ENCODE measurements at regions not wholly inside any gene's neighbourhood (a gene's known extent, or its start where the extent isn't known, plus 50 kb on each side); places are given as distances from the start of the nearest gene placed in this dataset.

- ChIA-PET POLR2A (no interaction called here), CTCF (no interaction called here), SMC1A (ENCODE audit: uncharacterized antibody, unreplicated experiment) (interaction anchor here (0.6 kb wide), 2 partner anchors 173 to 565 kb away, joined by 3 read pairs; no protein-coding TSS in a partner anchor), RAD21 (ENCODE audit: unreplicated experiment) (no interaction called here)
- H3K9me3 ChIP-seq (replicated peaks; ENCODE audit: control insufficient read depth, insufficient read depth, low read length), result no peaks in the 10 kb centered on the region
- H4K20me1 ChIP-seq (ENCODE audit: control insufficient read depth, insufficient read depth), result no peaks in the 10 kb centered on the region
- no peaks in the 10 kb centered on the region for H3K79me2 ChIP-seq (ENCODE audit: control insufficient read depth, insufficient read depth, low read length)
- no peaks in the 10 kb centered on the region for H3K27me3 ChIP-seq (replicated peaks in 1 of 2; ENCODE audit: control insufficient read depth in 2 of 2, insufficient read depth in 2 of 2, low read length in 1 of 2)
- H3K4me3 ChIP-seq, result no peak overlapping the region
- H3K9ac ChIP-seq (ENCODE audit: control insufficient read depth, insufficient read depth, low read length), result no peak overlapping the region
- in situ Hi-C loops (cut with MboI) (no loop called here), intact Hi-C loops (cut with micrococcal nuclease; ENCODE audit: unreplicated experiment) (loop anchor here (10.0 kb wide), 1 partner anchor 61 kb away; no protein-coding TSS in a partner anchor)
- TF ChIP-seq SPI1 (IDR thresholded peaks at IDR 0.05; ENCODE audit: borderline replicate concordance, insufficient read depth, low read depth, low read length), result no peak
- no peak for TF ChIP-seq IKZF1 (conservative IDR thresholded peaks at IDR 0.05)
- TF ChIP-seq MEF2A (IDR thresholded peaks at IDR 0.05; ENCODE audit: insufficient read depth, low read depth, low read length), result no peak
- TF ChIP-seq NFIC (IDR thresholded peaks at IDR 0.05; ENCODE audit: low read depth, low read length), result no peak
- no peak for TF ChIP-seq KAT2A (conservative IDR thresholded peaks at IDR 0.05; ENCODE audit: control insufficient read depth, low read depth, low read length)
- TF ChIP-seq POLR2A (IDR thresholded peaks at IDR 0.05; ENCODE audit: low read depth, low read length), result no peak
- TF ChIP-seq BCLAF1 (IDR thresholded peaks at IDR 0.05), result no peak
- TF ChIP-seq ZBTB11 (CRISPR knock-in tag; IDR thresholded peaks at IDR 0.05), result no peak
- no peak for TF ChIP-seq MXI1 (IDR thresholded peaks at IDR 0.05; ENCODE audit: low read depth, low read length)
- no peak for TF ChIP-seq E2F8 (IDR thresholded peaks at IDR 0.05; ENCODE audit: low read depth, partially characterized antibody)
- no peak for TF ChIP-seq IRF4 (IDR thresholded peaks at IDR 0.05; ENCODE audit: low read depth, low read length)
- TF ChIP-seq MLLT1 (IDR thresholded peaks at IDR 0.05), result no peak
- no peak for TF ChIP-seq NFXL1 (IDR thresholded peaks at IDR 0.05; ENCODE audit: borderline replicate concordance)
- TF ChIP-seq CHD4 (IDR thresholded peaks at IDR 0.05), result no peak
- H3K4me2 ChIP-seq (ENCODE audit: control insufficient read depth, insufficient read depth), result no peak overlapping the region
- no peak overlapping the region for H3K27ac ChIP-seq (ENCODE audit: control insufficient read depth, insufficient read depth)
- no TSS peak for BruUV-seq (replicated peaks)
- ATAC-seq, result no peak
- H2AFZ ChIP-seq (ENCODE audit: control insufficient read depth, low read depth, low read length), result no peak overlapping the region
- no peaks in the 10 kb centered on the region for H3K4me1 ChIP-seq (ENCODE audit: control insufficient read depth, insufficient read depth, low read length)
- DNase-seq (ENCODE audit: low read depth, low spot score), result no peak
- no peak for FAIRE-seq
- no peaks in the 10 kb centered on the region for H3K36me3 ChIP-seq (ENCODE audit: control insufficient read depth in 2 of 2, insufficient read depth in 2 of 2, low read length in 1 of 2)
- WGBS (ENCODE audit: insufficient coverage, insufficient replicate concordance, low lambda C conversion rate, missing lambda C conversion rate), result 3% methylated on average over 3 of the region's 3 CpGs
Observed at GRCh38 chr7:119515962-119516361, 757.0 kb upstream of the KCND2 start.
